ENCODE measurements at regions not wholly inside any gene's neighbourhood (a gene's known extent, or its start where the extent isn't known, plus 50 kb on each side); places are given as distances from the start of the nearest gene placed in this dataset.

- no peak for TF ChIP-seq EP300 (IDR thresholded peaks at IDR 0.05; ENCODE audit: low read length)
- no peak for TF ChIP-seq ZNF263 (CRISPR knock-in tag; IDR thresholded peaks at IDR 0.05; ENCODE audit: borderline replicate concordance)
- TF ChIP-seq, protein P1, sequence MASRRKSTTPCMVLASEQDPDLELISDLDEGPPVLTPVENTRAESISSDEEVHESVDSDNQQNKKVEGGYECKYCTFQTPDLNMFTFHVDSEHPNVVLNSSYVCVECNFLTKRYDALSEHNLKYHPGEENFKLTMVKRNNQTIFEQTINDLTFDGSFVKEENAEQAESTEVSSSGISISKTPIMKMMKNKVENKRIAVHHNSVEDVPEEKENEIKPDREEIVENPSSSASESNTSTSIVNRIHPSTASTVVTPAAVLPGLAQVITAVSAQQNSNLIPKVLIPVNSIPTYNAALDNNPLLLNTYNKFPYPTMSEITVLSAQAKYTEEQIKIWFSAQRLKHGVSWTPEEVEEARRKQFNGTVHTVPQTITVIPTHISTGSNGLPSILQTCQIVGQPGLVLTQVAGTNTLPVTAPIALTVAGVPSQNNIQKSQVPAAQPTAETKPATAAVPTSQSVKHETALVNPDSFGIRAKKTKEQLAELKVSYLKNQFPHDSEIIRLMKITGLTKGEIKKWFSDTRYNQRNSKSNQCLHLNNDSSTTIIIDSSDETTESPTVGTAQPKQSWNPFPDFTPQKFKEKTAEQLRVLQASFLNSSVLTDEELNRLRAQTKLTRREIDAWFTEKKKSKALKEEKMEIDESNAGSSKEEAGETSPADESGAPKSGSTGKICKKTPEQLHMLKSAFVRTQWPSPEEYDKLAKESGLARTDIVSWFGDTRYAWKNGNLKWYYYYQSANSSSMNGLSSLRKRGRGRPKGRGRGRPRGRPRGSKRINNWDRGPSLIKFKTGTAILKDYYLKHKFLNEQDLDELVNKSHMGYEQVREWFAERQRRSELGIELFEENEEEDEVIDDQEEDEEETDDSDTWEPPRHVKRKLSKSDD (conservative IDR thresholded peaks at IDR 0.05; ENCODE audit: low read length) = no peak
- TF ChIP-seq LARP7 (IDR thresholded peaks at IDR 0.05) = no peak
- no peak for TF ChIP-seq MED1 (CRISPR knock-in tag; IDR thresholded peaks at IDR 0.05; ENCODE audit: borderline replicate concordance)
- no peak for TF ChIP-seq TEAD4 (IDR thresholded peaks at IDR 0.05; ENCODE audit: low read length)
- no peak for TF ChIP-seq TEAD4 (CRISPR knock-in tag; IDR thresholded peaks at IDR 0.05; ENCODE audit: borderline replicate concordance)
- no peak for TF ChIP-seq FOXK2 (conservative IDR thresholded peaks at IDR 0.05 in 1 of 2, IDR thresholded peaks at IDR 0.05 in 1 of 2; ENCODE audit: low read depth in 2 of 2)
- TF ChIP-seq ILF3 (IDR thresholded peaks at IDR 0.05; ENCODE audit: borderline replicate concordance) = no peak
- TF ChIP-seq HNRNPLL (IDR thresholded peaks at IDR 0.05; ENCODE audit: low read depth, low read length, poor library complexity, severe bottlenecking) = no peak
- TF ChIP-seq ETV6 (IDR thresholded peaks at IDR 0.05; ENCODE audit: borderline replicate concordance in 1 of 2, low read depth in 2 of 2, low read length in 1 of 2) = no peak
- TF ChIP-seq ETV6 (CRISPR knock-in tag; IDR thresholded peaks at IDR 0.05; ENCODE audit: borderline replicate concordance) = no peak
- TF ChIP-seq ZNF77 (CRISPR knock-in tag; IDR thresholded peaks at IDR 0.05) = no peak
- no peak for TF ChIP-seq ZBTB1 (CRISPR knock-in tag; IDR thresholded peaks at IDR 0.05; ENCODE audit: borderline replicate concordance, low read depth)
Measured at GRCh38 chrX:920234-920799, 289.7 kb downstream of the SHOX start.
